ENCODE measurements at regions not wholly inside any gene's neighbourhood (a gene's known extent, or its start where the extent isn't known, plus 50 kb on each side); places are given as distances from the start of the nearest gene placed in this dataset.

GRCh38 chr2:192948316-192948715, 753.6 kb upstream of the TMEFF2 start:
- ATAC-seq: no peak
- intact Hi-C loops (cut with micrococcal nuclease; ENCODE audit: unreplicated experiment) (no loop called here), in situ Hi-C loops (cut with HindIII; ENCODE audit: extremely low pct_ligation_motif_present, low pct_unique_long_range_greater_than_20kb) (no loop called here)
- H3K4me2 ChIP-seq (ENCODE audit: low read depth, low read length): no peak overlapping the region
- H2AFZ ChIP-seq (ENCODE audit: low read length): no peak overlapping the region
- TF ChIP-seq ZNF12 (CRISPR knock-in tag; IDR thresholded peaks at IDR 0.05) (no peak), RXRB (CRISPR knock-in tag; IDR thresholded peaks at IDR 0.05; ENCODE audit: borderline replicate concordance) (no peak), ZNF280D (CRISPR knock-in tag; IDR thresholded peaks at IDR 0.05) (no peak), TFAP4 (IDR thresholded peaks at IDR 0.05; ENCODE audit: borderline replicate concordance, low read depth) (no peak), ZNF337 (CRISPR knock-in tag; IDR thresholded peaks at IDR 0.05; ENCODE audit: borderline replicate concordance, low read depth) (no peak), TBL1XR1 (IDR thresholded peaks at IDR 0.05; ENCODE audit: borderline replicate concordance, low read length, partially characterized antibody) (no peak), CBX5 (CRISPR knock-in tag; IDR thresholded peaks at IDR 0.05; ENCODE audit: borderline replicate concordance) (no peak), XRCC5 (optimal IDR thresholded peaks at IDR 0.05; ENCODE audit: low read length) (no peak), SMAD1 (CRISPR knock-in tag; IDR thresholded peaks at IDR 0.05; ENCODE audit: borderline replicate concordance, low read depth) (no peak)
- no peaks in the 10 kb centered on the region for H3K27me3 ChIP-seq (ENCODE audit: control insufficient read depth in 1 of 2, insufficient read depth in 2 of 2, low read length in 2 of 2)
- no peak for FAIRE-seq
- ChIA-PET CTCF (ENCODE audit: low intra/inter-chr PET ratio, low total read pairs) (no interaction called here), POLR2A (no interaction called here)
- no peaks in the 10 kb centered on the region for H4K20me1 ChIP-seq (ENCODE audit: insufficient read depth, low read length)
- no peaks in the 10 kb centered on the region for H3K36me3 ChIP-seq (replicated peaks in 1 of 2; ENCODE audit: control insufficient read depth in 1 of 2, insufficient read depth in 2 of 2, low read length in 2 of 2)
- no peaks in the 10 kb centered on the region for H3K9me3 ChIP-seq (ENCODE audit: low read length)
- H3K27ac ChIP-seq (ENCODE audit: extremely low read length, insufficient read depth, low read length): no peak overlapping the region
- H3K4me1 ChIP-seq (ENCODE audit: insufficient read depth, low read length): no peaks in the 10 kb centered on the region
- 2% methylated on average over 3 of the region's 3 CpGs for WGBS (ENCODE audit: low lambda C conversion rate)
- H3K9ac ChIP-seq (ENCODE audit: insufficient read depth, low read depth, low read length): no peak overlapping the region
- BruUV-seq (replicated peaks): no TSS peak
- H3K79me2 ChIP-seq (ENCODE audit: insufficient read depth, low read length): no peaks in the 10 kb centered on the region
- H3K4me3 ChIP-seq (replicated peaks in 1 of 3; ENCODE audit: insufficient read depth in 1 of 3, low read depth in 2 of 3, low read length in 3 of 3): no peak overlapping the region
- DNase-seq (ENCODE audit: low spot score): no peak
